ENCODE measurements at regions not wholly inside any gene's neighbourhood (a gene's known extent, or its start where the extent isn't known, plus 50 kb on each side); places are given as distances from the start of the nearest gene placed in this dataset.

- no peak for DNase-seq
Observed at GRCh38 chr4:152234571-152234970, 301.3 kb downstream of the FBXW7 start.

GRCh38 chr4:152232271-152232670 is 303.6 kb downstream of the FBXW7 start:
- DNase-seq, result no peak

- DNase-seq, result no peak
Observed at GRCh38 chr4:152229782-152230289, 306.1 kb downstream of the FBXW7 start.

GRCh38 chr4:152225680-152226079 is 310.2 kb downstream of the FBXW7 start:
- DNase-seq, result no peak

GRCh38 chr4:152224721-152225420 is 311.0 kb downstream of the FBXW7 start:
- DNase-seq, result no peak

GRCh38 chr4:152224223-152224622 is 311.7 kb downstream of the FBXW7 start:
- DNase-seq, result no peak

GRCh38 chr4:152223600-152223999 is 312.3 kb downstream of the FBXW7 start:
- DNase-seq, result no peak

- DNase-seq, result no peak
Observed at GRCh38 chr4:152221816-152222516, 313.9 kb downstream of the FBXW7 start.

GRCh38 chr4:152220201-152220666 is 315.7 kb downstream of the FBXW7 start:
- no peak for DNase-seq

- no peak for DNase-seq
Observed at GRCh38 chr4:152218576-152218975, 317.3 kb downstream of the FBXW7 start.

GRCh38 chr4:152217896-152218295 is 318.0 kb downstream of the FBXW7 start:
- DNase-seq, result no peak

GRCh38 chr4:152211936-152212653 is 323.8 kb downstream of the FBXW7 start:
- no peak for DNase-seq

GRCh38 chr4:152209772-152210493 is 326.0 kb downstream of the FBXW7 start:
- DNase-seq, result no peak

GRCh38 chr4:152207378-152207720 is 328.5 kb downstream of the FBXW7 start:
- no peak for DNase-seq

- DNase-seq, result no peak
Observed at GRCh38 chr4:152206646-152207377, 329.1 kb downstream of the FBXW7 start.

- DNase-seq, result no peak
Observed at GRCh38 chr4:152206185-152206584, 329.7 kb downstream of the FBXW7 start.

GRCh38 chr4:152202415-152202814 is 333.5 kb downstream of the FBXW7 start:
- no peak for DNase-seq

- no peak for DNase-seq
Observed at GRCh38 chr4:152200511-152201333, 335.2 kb downstream of the FBXW7 start.

- DNase-seq, result no peak
Observed at GRCh38 chr4:152197211-152197610, 338.7 kb downstream of the FBXW7 start.

GRCh38 chr4:152195888-152196287 is 340.0 kb downstream of the FBXW7 start:
- DNase-seq, result no peak

- DNase-seq, result no peak
Observed at GRCh38 chr4:152193059-152193458, 342.8 kb downstream of the FBXW7 start.
